BE2C (cell line): ENCODE measurements at regions not wholly inside any gene's neighbourhood (a gene's known extent, or its start where the extent isn't known, plus 50 kb on each side); places are given as distances from the start of the nearest gene placed in this dataset.

ENCODE experiments used
- DNase-seq: peaks from one replicate; pipeline ENCODE4 v3.0.0-alpha.2; 2020
- H3K27me3 ChIP-seq: fragments of 250-450 bp; sonication (Bioruptor Pico); 2 replicates; pipeline ENCODE4 v1.5.1; 2020; ENCODE audit warnings: mild to moderate bottlenecking
- H3K36me3 ChIP-seq: fragments of 250-450 bp; sonication (Bioruptor Pico); 2 replicates; pipeline ENCODE4 v1.5.1; 2020; ENCODE audit warnings: mild to moderate bottlenecking
- H3K4me1 ChIP-seq: fragments of 250-450 bp; sonication (Bioruptor Pico); 2 replicates; pipeline ENCODE4 v1.5.1; 2020
- H3K4me3 ChIP-seq: 2 replicates; pipeline ENCODE4 v1.5.1; 2011; ENCODE audit warnings: low read depth, low read length
- H3K9me3 ChIP-seq: fragments of 250-450 bp; sonication (Bioruptor Pico); 2 replicates; pipeline ENCODE4 v1.5.1; 2020
- CTCF ChIP-seq: IDR thresholded peaks from 2 replicates; pipeline ENCODE4 v1.5.1; 2012; ENCODE audit warnings: mild to moderate bottlenecking, low read depth, low read length

GRCh38 chr9:75653750-75654149 is 236.7 kb upstream of the PCSK5 start:
- H3K36me3 ChIP-seq, result no peaks in the 10 kb centered on the region
- H3K9me3 ChIP-seq, result no peaks in the 10 kb centered on the region
- no peaks in the 10 kb centered on the region for H3K4me1 ChIP-seq
- DNase-seq, result no peak
- no peaks in the 10 kb centered on the region for H3K27me3 ChIP-seq
- TF ChIP-seq CTCF, result no peak
- no peak overlapping the region for H3K4me3 ChIP-seq

GRCh38 chr9:75657015-75657414 is 233.5 kb upstream of the PCSK5 start:
- no peak overlapping the region for H3K4me3 ChIP-seq
- H3K4me1 ChIP-seq, result no peaks in the 10 kb centered on the region
- no peak for DNase-seq
- H3K36me3 ChIP-seq, result no peaks in the 10 kb centered on the region
- no peaks in the 10 kb centered on the region for H3K27me3 ChIP-seq
- TF ChIP-seq CTCF, result no peak
- no peaks in the 10 kb centered on the region for H3K9me3 ChIP-seq

GRCh38 chr9:75658301-75658905 is 232.1 kb upstream of the PCSK5 start:
- Histone ChIP-seq H3K4me3 (no peak overlapping the region), H3K9me3 (no peaks in the 10 kb centered on the region), H3K4me1 (no peaks in the 10 kb centered on the region), H3K36me3 (no peaks in the 10 kb centered on the region), H3K27me3 (no peaks in the 10 kb centered on the region)
- TF ChIP-seq CTCF, result no peak
- no peak for DNase-seq

GRCh38 chr9:75664597-75664996 is 225.9 kb upstream of the PCSK5 start:
- TF ChIP-seq CTCF, result no peak
- Histone ChIP-seq H3K4me1 (no peaks in the 10 kb centered on the region), H3K27me3 (no peaks in the 10 kb centered on the region), H3K9me3 (no peaks in the 10 kb centered on the region), H3K36me3 (no peaks in the 10 kb centered on the region), H3K4me3 (no peak overlapping the region)
- DNase-seq, result no peak

- no peak for DNase-seq
- Histone ChIP-seq H3K27me3 (no peaks in the 10 kb centered on the region), H3K9me3 (no peaks in the 10 kb centered on the region), H3K36me3 (no peaks in the 10 kb centered on the region), H3K4me3 (no peak overlapping the region), H3K4me1 (no peaks in the 10 kb centered on the region)
- no peak for TF ChIP-seq CTCF
Observed at GRCh38 chr9:75666856-75667554, 223.5 kb upstream of the PCSK5 start.

- Histone ChIP-seq H3K27me3 (no peaks in the 10 kb centered on the region), H3K36me3 (no peaks in the 10 kb centered on the region), H3K9me3 (no peaks in the 10 kb centered on the region), H3K4me1 (no peaks in the 10 kb centered on the region), H3K4me3 (no peak overlapping the region)
- no peak for TF ChIP-seq CTCF
- no peak for DNase-seq
Observed at GRCh38 chr9:75669721-75670120, 220.8 kb upstream of the PCSK5 start.
